Fibroblast of pulmonary artery (primary cell): ENCODE measurements at regions not wholly inside any gene's neighbourhood (a gene's known extent, or its start where the extent isn't known, plus 50 kb on each side); places are given as distances from the start of the nearest gene placed in this dataset.

ENCODE experiments used
- DNase-seq: peaks from one replicate; pipeline ENCODE4 v3.0.0-alpha.2; 2010; ENCODE audit warnings: low read depth
- H3K4me3 ChIP-seq: replicated peaks from 2 replicates; pipeline ENCODE4 v1.5.1; 2011; ENCODE audit warnings: low read depth, mild to moderate bottlenecking, control low read depth, low read length, moderate library complexity
- TF ChIP-seq, protein P1 (sequence below): IDR thresholded peaks from 2 replicates; pipeline ENCODE4 v1.5.1; 2011; ENCODE audit warnings: mild to moderate bottlenecking, control low read depth, low read length, inconsistent platforms; ENCODE audit errors: missing control alignments

GRCh38 chr13:28557725-28558520 is 63.0 kb upstream of the FLT1 start:
- TF ChIP-seq, protein P1, sequence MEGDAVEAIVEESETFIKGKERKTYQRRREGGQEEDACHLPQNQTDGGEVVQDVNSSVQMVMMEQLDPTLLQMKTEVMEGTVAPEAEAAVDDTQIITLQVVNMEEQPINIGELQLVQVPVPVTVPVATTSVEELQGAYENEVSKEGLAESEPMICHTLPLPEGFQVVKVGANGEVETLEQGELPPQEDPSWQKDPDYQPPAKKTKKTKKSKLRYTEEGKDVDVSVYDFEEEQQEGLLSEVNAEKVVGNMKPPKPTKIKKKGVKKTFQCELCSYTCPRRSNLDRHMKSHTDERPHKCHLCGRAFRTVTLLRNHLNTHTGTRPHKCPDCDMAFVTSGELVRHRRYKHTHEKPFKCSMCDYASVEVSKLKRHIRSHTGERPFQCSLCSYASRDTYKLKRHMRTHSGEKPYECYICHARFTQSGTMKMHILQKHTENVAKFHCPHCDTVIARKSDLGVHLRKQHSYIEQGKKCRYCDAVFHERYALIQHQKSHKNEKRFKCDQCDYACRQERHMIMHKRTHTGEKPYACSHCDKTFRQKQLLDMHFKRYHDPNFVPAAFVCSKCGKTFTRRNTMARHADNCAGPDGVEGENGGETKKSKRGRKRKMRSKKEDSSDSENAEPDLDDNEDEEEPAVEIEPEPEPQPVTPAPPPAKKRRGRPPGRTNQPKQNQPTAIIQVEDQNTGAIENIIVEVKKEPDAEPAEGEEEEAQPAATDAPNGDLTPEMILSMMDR = no peak
- DNase-seq = peak; percentile 89
- no peak overlapping the region for H3K4me3 ChIP-seq

- DNase-seq = no peak
- TF ChIP-seq, protein P1 = no peak
- H3K4me3 ChIP-seq = no peak overlapping the region
Observed at GRCh38 chr13:28555096-28555495, 60.2 kb upstream of the FLT1 start.

DNA sequence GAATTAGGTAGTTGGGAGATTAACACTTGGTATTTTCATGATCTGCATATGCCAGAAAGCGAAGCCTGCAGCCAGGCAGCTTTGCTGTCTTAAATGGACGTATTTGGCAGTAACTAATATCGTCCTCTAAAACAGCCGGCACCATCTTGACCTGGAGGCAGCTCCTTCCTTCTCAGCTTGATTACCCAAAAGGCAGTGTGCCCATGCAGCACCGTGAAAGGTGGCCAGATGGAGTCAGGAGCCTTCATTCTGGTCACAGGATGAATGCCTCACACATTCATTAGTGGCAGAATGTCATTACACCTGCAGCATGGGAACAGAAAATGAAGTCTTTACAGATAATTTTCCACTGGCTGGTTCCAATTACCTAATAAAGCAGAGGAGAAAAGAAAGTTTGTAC is 59.0 kb upstream of the FLT1 start:
- no peak for DNase-seq
- TF ChIP-seq, protein P1 = no peak

DNA sequence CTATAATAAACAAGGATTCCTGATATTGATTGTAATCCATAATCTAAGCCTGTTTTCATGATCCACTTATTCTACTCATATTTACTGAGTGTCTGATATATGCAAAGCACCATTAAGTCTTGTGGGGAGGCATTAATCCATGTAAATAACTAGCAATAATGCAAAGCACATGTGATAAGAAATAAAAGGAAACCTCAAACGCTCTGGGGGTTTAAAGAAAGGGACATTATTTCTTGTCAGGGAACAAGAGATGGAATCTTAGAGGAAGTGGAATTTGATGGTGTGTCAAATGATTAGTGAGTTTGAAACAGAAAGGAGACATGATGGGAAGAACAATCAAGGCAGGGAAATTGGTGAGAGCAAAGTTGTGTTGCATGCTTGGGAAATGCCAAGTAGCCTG is 57.4 kb upstream of the FLT1 start:
- TF ChIP-seq, protein P1 = no peak
- no peak for DNase-seq
- no peak overlapping the region for H3K4me3 ChIP-seq

More for the DNA sequence above, 59.0 kb upstream of the FLT1 start:
- no peak overlapping the region for H3K4me3 ChIP-seq

GRCh38 chr13:28551498-28551895 is 56.6 kb upstream of the FLT1 start:
- TF ChIP-seq, protein P1 = no peak
- no peak for DNase-seq
- no peak overlapping the region for H3K4me3 ChIP-seq

GRCh38 chr13:28550721-28551497 is 56.0 kb upstream of the FLT1 start:
- no peak overlapping the region for H3K4me3 ChIP-seq
- TF ChIP-seq, protein P1 = no peak
- no peak for DNase-seq
